ENCODE measurements at regions not wholly inside any gene's neighbourhood (a gene's known extent, or its start where the extent isn't known, plus 50 kb on each side); places are given as distances from the start of the nearest gene placed in this dataset.
A peak's percentile ranks its signal among the peaks of the same experiment; 100 is the strongest.

DNA sequence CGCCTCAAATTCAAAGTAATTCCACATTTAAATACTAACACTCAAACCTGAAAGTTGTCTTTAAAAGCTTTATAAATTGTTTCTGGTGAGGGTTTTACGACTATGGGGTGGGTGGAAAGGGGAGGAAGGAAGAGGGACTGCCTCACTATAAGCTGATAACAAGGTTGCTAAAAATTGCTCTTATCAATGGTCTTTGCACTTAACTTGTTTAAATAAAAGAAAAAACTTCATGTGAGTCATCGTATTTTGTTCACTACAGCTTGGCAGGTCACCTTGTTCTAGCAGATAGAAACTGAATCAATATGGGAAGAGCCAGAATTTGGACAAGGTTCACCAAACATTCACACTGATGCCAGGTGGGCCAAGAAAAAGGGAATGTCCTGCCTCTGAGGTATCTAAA is 129.2 kb downstream of the TES start:
- no peaks in the 10 kb centered on the region for H3F3A ChIP-seq (ENCODE audit: insufficient read depth, low read length)
- no peaks in the 10 kb centered on the region for H4K20me1 ChIP-seq (ENCODE audit: insufficient read depth, low read length)
- H3K79me2 ChIP-seq (ENCODE audit: insufficient read depth, low read length): no peaks in the 10 kb centered on the region
- no peaks in the 10 kb centered on the region for H3K9me3 ChIP-seq (ENCODE audit: low read length)
- no peak overlapping the region for H3K4me3 ChIP-seq (ENCODE audit: low read depth, low read length, poor library complexity, severe bottlenecking)
- H3K27ac ChIP-seq (ENCODE audit: low read depth, low read length, poor library complexity, severe bottlenecking): no peak overlapping the region
- no peaks in the 10 kb centered on the region for H3K4me1 ChIP-seq (ENCODE audit: insufficient read depth, low read length, severe bottlenecking)
- no peak overlapping the region for H3K9ac ChIP-seq (ENCODE audit: low read length)
- H3K9me2 ChIP-seq (ENCODE audit: low read depth, low read length): no peaks in the 10 kb centered on the region
- no peak overlapping the region for H2AFZ ChIP-seq (ENCODE audit: low read length)
- no peak for TF ChIP-seq EZH2 (IDR thresholded peaks at IDR 0.05; ENCODE audit: borderline replicate concordance, low read length)
- TF ChIP-seq, protein P1, sequence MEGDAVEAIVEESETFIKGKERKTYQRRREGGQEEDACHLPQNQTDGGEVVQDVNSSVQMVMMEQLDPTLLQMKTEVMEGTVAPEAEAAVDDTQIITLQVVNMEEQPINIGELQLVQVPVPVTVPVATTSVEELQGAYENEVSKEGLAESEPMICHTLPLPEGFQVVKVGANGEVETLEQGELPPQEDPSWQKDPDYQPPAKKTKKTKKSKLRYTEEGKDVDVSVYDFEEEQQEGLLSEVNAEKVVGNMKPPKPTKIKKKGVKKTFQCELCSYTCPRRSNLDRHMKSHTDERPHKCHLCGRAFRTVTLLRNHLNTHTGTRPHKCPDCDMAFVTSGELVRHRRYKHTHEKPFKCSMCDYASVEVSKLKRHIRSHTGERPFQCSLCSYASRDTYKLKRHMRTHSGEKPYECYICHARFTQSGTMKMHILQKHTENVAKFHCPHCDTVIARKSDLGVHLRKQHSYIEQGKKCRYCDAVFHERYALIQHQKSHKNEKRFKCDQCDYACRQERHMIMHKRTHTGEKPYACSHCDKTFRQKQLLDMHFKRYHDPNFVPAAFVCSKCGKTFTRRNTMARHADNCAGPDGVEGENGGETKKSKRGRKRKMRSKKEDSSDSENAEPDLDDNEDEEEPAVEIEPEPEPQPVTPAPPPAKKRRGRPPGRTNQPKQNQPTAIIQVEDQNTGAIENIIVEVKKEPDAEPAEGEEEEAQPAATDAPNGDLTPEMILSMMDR (IDR thresholded peaks at IDR 0.05; ENCODE audit: low read length): no peak
- H3K27me3 ChIP-seq (ENCODE audit: insufficient read depth, low read length): 0 out of 2 replicates have a peak, but pooled peaks cover 5% of the 10 kb centered on the region
- H3K36me3 ChIP-seq (ENCODE audit: insufficient read depth, low read length): no peaks in the 10 kb centered on the region
- no peak overlapping the region for H3K4me2 ChIP-seq (ENCODE audit: low read length)

GRCh38 chr7:116340201-116340847 is 130.0 kb downstream of the TES start:
- H3K27ac ChIP-seq (ENCODE audit: low read depth, low read length, poor library complexity, severe bottlenecking): no peak overlapping the region
- TF ChIP-seq, protein P1 (IDR thresholded peaks at IDR 0.05; ENCODE audit: low read length): no peak
- TF ChIP-seq EZH2 (IDR thresholded peaks at IDR 0.05; ENCODE audit: borderline replicate concordance, low read length): no peak
- no peak overlapping the region for H3K4me2 ChIP-seq (ENCODE audit: low read length)
- no peaks in the 10 kb centered on the region for H3K79me2 ChIP-seq (ENCODE audit: insufficient read depth, low read length)
- no peak overlapping the region for H2AFZ ChIP-seq (ENCODE audit: low read length)
- H3K27me3 ChIP-seq (ENCODE audit: insufficient read depth, low read length): 0 out of 2 replicates have a peak, but pooled peaks cover 5% of the 10 kb centered on the region
- no peaks in the 10 kb centered on the region for H3K9me2 ChIP-seq (ENCODE audit: low read depth, low read length)
- H3K4me3 ChIP-seq (ENCODE audit: low read depth, low read length, poor library complexity, severe bottlenecking): no peak overlapping the region
- no peaks in the 10 kb centered on the region for H3K9me3 ChIP-seq (ENCODE audit: low read length)
- H3K4me1 ChIP-seq (ENCODE audit: insufficient read depth, low read length, severe bottlenecking): no peaks in the 10 kb centered on the region
- no peaks in the 10 kb centered on the region for H3K36me3 ChIP-seq (ENCODE audit: insufficient read depth, low read length)
- H4K20me1 ChIP-seq (ENCODE audit: insufficient read depth, low read length): no peaks in the 10 kb centered on the region
- no peak overlapping the region for H3K9ac ChIP-seq (ENCODE audit: low read length)
- no peaks in the 10 kb centered on the region for H3F3A ChIP-seq (ENCODE audit: insufficient read depth, low read length)

DNA sequence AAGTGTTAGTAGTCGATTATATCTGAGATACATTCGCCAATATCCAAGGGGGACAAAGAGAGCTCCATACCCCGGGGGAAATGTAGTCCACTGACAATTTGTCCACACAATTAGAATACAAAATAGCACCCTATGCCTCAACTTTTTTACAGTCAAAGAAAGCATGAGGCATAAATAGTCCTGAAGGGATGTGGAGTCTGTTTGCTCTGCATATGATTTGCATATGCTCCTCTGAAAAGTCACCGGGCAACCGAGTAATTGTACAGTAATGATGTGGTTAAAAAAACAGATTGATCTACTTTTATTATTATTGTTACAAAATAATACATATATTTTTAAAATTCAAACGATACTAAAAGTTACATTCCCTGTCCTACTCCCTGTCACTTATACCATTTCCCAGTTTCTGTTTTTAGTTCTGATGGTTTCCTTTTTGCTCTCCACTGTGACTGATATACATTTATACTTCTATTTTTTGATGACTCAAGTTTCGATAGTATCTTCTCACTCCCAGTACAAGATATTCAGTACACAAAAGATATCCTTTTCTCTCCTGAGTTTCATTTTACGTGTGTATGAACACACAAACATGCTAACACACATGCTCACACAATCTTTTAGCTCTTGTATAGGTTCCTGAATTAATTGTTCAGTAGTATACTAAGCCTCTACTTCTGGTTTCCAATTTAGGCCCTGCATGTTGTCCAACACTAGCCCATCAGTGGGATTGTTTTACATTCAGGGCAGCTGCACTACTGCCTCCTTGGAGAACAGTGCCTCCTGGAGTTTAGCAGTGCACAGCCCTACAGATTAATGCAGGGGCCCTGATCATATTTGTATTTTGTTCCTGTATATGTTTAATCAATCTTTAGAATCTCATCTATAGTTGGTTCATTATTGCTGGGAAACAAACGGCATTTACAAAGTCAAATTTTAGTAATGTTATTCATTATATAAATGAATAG is 130.9 kb downstream of the TES start:
- Histone ChIP-seq H3K4me3 (ENCODE audit: low read depth, low read length, poor library complexity, severe bottlenecking) (no peak overlapping the region), H3K79me2 (ENCODE audit: insufficient read depth, low read length) (no peaks in the 10 kb centered on the region), H4K20me1 (ENCODE audit: insufficient read depth, low read length) (no peaks in the 10 kb centered on the region), H3F3A (ENCODE audit: insufficient read depth, low read length) (no peaks in the 10 kb centered on the region), H3K4me2 (ENCODE audit: low read length) (no peak overlapping the region), H3K9ac (ENCODE audit: low read length) (no peak overlapping the region), H3K9me3 (ENCODE audit: low read length) (no peaks in the 10 kb centered on the region), H3K9me2 (ENCODE audit: low read depth, low read length) (no peaks in the 10 kb centered on the region), H3K27me3 (ENCODE audit: insufficient read depth, low read length) (0 out of 2 replicates have a peak, but pooled peaks cover 5% of the 10 kb centered on the region), H3K36me3 (ENCODE audit: insufficient read depth, low read length) (no peaks in the 10 kb centered on the region), H2AFZ (ENCODE audit: low read length) (no peak overlapping the region), H3K27ac (ENCODE audit: low read depth, low read length, poor library complexity, severe bottlenecking) (no peak overlapping the region), H3K4me1 (ENCODE audit: insufficient read depth, low read length, severe bottlenecking) (no peaks in the 10 kb centered on the region)
- TF ChIP-seq, protein P1 (IDR thresholded peaks at IDR 0.05; ENCODE audit: low read length): peak; percentile 40
- no peak for TF ChIP-seq EZH2 (IDR thresholded peaks at IDR 0.05; ENCODE audit: borderline replicate concordance, low read length)
